HEK293T (cell line): ENCODE measurements at regions not wholly inside any gene's neighbourhood (a gene's known extent, or its start where the extent isn't known, plus 50 kb on each side); places are given as distances from the start of the nearest gene placed in this dataset.

Experiments
- ARNT ChIP-seq: fragments of 450-650 bp; IDR thresholded peaks from 2 replicates; pipeline ENCODE4 v1.6.1; 2017; ENCODE audit warnings: mild to moderate bottlenecking
- BHLHE40 ChIP-seq: fragments of 450-650 bp; IDR thresholded peaks from 2 replicates; pipeline ENCODE4 v1.6.1; 2016; ENCODE audit warnings: mild to moderate bottlenecking, moderate library complexity, borderline replicate concordance
- CTBP1 ChIP-seq: fragments of 450-650 bp; IDR thresholded peaks from 2 replicates; pipeline ENCODE4 v1.6.1; 2016; ENCODE audit warnings: borderline replicate concordance
- ELF4 ChIP-seq: fragments of 450-650 bp; IDR thresholded peaks from 2 replicates; pipeline ENCODE4 v1.6.1; 2017; ENCODE audit warnings: antibody characterized with exemption
- FOXA1 ChIP-seq: fragments of 450-650 bp; IDR thresholded peaks from 2 replicates; pipeline ENCODE4 v1.6.1; 2016; ENCODE audit warnings: mild to moderate bottlenecking
- FOXK2 ChIP-seq: fragments of 450-650 bp; IDR thresholded peaks from 2 replicates; pipeline ENCODE4 v1.6.1; 2016; ENCODE audit warnings: mild to moderate bottlenecking
- FOXM1 ChIP-seq: fragments of 450-650 bp; IDR thresholded peaks from 2 replicates; pipeline ENCODE4 v1.6.1; 2017; ENCODE audit warnings: mild to moderate bottlenecking, borderline replicate concordance
- NFRKB ChIP-seq: fragments of 450-650 bp; IDR thresholded peaks from 2 replicates; pipeline ENCODE4 v1.6.1; 2016; ENCODE audit warnings: mild to moderate bottlenecking, moderate library complexity
- SP1 ChIP-seq: fragments of 450-650 bp; IDR thresholded peaks from 2 replicates; pipeline ENCODE4 v1.6.1; 2017
- SUZ12 ChIP-seq: fragments of 450-650 bp; IDR thresholded peaks from 2 replicates; pipeline ENCODE4 v1.6.1; 2016; ENCODE audit warnings: mild to moderate bottlenecking
- TARDBP ChIP-seq: fragments of 450-650 bp; IDR thresholded peaks from 2 replicates; pipeline ENCODE4 v1.6.1; 2016
- ZNF384 ChIP-seq: fragments of 450-650 bp; IDR thresholded peaks from 2 replicates; pipeline ENCODE4 v1.6.1; 2016
- TF ChIP-seq, protein P1 (sequence below): fragments of 450-650 bp; IDR thresholded peaks from 2 replicates; pipeline ENCODE4 v1.6.1; 2016

DNA sequence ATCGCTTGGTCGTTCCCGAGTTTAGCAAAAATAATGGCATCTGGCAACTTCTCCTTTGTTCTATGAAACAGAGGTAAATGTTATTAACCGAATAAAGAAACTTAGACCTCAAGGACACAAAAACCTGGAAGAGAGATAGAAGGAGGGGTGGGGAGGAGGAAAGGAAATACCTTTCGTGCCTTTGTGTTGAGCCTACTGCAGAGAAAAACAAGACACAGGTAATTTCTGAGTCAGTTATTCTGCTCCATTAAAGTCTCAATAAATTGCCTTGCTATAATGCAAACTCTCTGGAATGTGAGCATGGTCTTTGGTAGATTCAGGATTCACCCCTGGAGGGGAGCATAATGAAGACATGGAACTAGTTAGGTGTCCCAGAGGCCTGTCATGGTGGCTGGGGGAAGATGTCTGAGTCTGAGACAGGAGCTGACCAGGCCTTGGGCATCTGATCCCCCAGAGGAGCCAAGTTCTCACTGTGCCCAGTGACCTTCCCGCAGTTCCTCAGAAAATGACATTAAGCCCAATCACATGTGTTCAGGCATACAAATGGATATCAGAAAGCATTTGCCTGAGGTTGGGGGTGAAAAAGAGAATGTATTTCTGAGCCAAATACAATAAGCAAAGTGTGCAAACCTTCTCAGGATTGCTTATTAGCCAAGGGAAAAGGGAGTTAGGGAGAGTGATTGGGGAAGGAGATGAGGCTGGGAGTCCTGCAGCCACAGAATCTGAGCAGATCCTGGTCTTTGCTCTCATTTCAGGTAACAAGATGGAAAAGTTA, 72.6 kb upstream of the CADM1 start:
- no peak for TF ChIP-seq SP1
- TF ChIP-seq, protein P1, sequence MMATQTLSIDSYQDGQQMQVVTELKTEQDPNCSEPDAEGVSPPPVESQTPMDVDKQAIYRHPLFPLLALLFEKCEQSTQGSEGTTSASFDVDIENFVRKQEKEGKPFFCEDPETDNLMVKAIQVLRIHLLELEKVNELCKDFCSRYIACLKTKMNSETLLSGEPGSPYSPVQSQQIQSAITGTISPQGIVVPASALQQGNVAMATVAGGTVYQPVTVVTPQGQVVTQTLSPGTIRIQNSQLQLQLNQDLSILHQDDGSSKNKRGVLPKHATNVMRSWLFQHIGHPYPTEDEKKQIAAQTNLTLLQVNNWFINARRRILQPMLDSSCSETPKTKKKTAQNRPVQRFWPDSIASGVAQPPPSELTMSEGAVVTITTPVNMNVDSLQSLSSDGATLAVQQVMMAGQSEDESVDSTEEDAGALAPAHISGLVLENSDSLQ, result no peak
- TF ChIP-seq SUZ12, result no peak
- TF ChIP-seq BHLHE40, result no peak
- TF ChIP-seq FOXM1, result no peak
- TF ChIP-seq FOXK2, result no peak
- no peak for TF ChIP-seq ARNT
- TF ChIP-seq NFRKB, result no peak
- TF ChIP-seq FOXA1, result no peak
- no peak for TF ChIP-seq TARDBP
- TF ChIP-seq ELF4, result no peak
- TF ChIP-seq ZNF384, result no peak
- no peak for TF ChIP-seq CTBP1
